Calu3 (cell line): ENCODE measurements at regions not wholly inside any gene's neighbourhood (a gene's known extent, or its start where the extent isn't known, plus 50 kb on each side); places are given as distances from the start of the nearest gene placed in this dataset.

Experiments
- BruUV-seq: library from RNA; stranded (reverse); fragments of 400-500 nt; replicated peaks from 2 replicates; lab custom pipeline; 2021; lab: Mats Ljungman, UMichigan
- CTCF ChIA-PET: fragments of 300-600 bp; sonication (Branson Sonifier 250); formaldehyde crosslinking; loops from one replicate; lab custom pipeline; 2022; ENCODE audit warnings: antibody characterized with exemption; lab: Charles Lee
- DNase-seq: peaks from one replicate; pipeline ENCODE4 v3.0.0; 2022
- H3K27ac Mint-ChIP-seq: one replicate; pipeline ENCODE4 v1.8.0; 2022; ENCODE audit warnings: mixed read lengths; ENCODE audit not compliant: unreplicated experiment
- H3K27me3 Mint-ChIP-seq: one replicate; pipeline ENCODE4 v1.8.0; 2022; ENCODE audit warnings: mixed read lengths; ENCODE audit not compliant: unreplicated experiment
- H3K36me3 Mint-ChIP-seq: one replicate; pipeline ENCODE4 v1.8.0; 2022; ENCODE audit warnings: mild to moderate bottlenecking, moderate library complexity, mixed read lengths; ENCODE audit not compliant: insufficient read depth, unreplicated experiment
- H3K4me1 Mint-ChIP-seq: one replicate; pipeline ENCODE4 v1.8.0; 2022; ENCODE audit warnings: mild to moderate bottlenecking, low read depth, mixed read lengths; ENCODE audit not compliant: unreplicated experiment
- H3K4me3 Mint-ChIP-seq: one replicate; pipeline ENCODE4 v1.8.0; 2022; ENCODE audit warnings: mild to moderate bottlenecking, low read depth, moderate library complexity, mixed read lengths; ENCODE audit not compliant: unreplicated experiment
- H3K9me3 Mint-ChIP-seq: one replicate; pipeline ENCODE4 v1.8.0; 2022; ENCODE audit warnings: low read depth, mixed read lengths; ENCODE audit not compliant: unreplicated experiment
- intact Hi-C: fragments of 100-400 bp; cut with micrococcal nuclease; formaldehyde crosslinking; loops from one replicate; pipeline ENCODE4 v1.10.0; 2022; ENCODE audit not compliant: unreplicated experiment
- TF ChIP-seq, protein P1 (sequence below): fragments of 200-600 bp; IDR thresholded peaks from one replicate; pipeline ENCODE4 v1.8.0; 2022; ENCODE audit warnings: antibody characterized with exemption; ENCODE audit not compliant: unreplicated experiment

GRCh38 chr18:4870177-4870773 is 326.8 kb downstream of the AKAIN1 start:
- peaks cover 24% of the 10 kb centered on the region for H3K9me3 Mint-ChIP-seq
- no TSS peak for BruUV-seq
- H3K27ac Mint-ChIP-seq = peak overlapping the region; percentile 49
- H3K27me3 Mint-ChIP-seq = no peaks in the 10 kb centered on the region
- peaks cover 4% of the 10 kb centered on the region for H3K36me3 Mint-ChIP-seq
- CTCF ChIA-PET = no interaction called here
- no peaks in the 10 kb centered on the region for H3K4me1 Mint-ChIP-seq
- TF ChIP-seq, protein P1, sequence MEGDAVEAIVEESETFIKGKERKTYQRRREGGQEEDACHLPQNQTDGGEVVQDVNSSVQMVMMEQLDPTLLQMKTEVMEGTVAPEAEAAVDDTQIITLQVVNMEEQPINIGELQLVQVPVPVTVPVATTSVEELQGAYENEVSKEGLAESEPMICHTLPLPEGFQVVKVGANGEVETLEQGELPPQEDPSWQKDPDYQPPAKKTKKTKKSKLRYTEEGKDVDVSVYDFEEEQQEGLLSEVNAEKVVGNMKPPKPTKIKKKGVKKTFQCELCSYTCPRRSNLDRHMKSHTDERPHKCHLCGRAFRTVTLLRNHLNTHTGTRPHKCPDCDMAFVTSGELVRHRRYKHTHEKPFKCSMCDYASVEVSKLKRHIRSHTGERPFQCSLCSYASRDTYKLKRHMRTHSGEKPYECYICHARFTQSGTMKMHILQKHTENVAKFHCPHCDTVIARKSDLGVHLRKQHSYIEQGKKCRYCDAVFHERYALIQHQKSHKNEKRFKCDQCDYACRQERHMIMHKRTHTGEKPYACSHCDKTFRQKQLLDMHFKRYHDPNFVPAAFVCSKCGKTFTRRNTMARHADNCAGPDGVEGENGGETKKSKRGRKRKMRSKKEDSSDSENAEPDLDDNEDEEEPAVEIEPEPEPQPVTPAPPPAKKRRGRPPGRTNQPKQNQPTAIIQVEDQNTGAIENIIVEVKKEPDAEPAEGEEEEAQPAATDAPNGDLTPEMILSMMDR = no peak
- no peak overlapping the region for H3K4me3 Mint-ChIP-seq
- intact Hi-C loops = no loop called here
- DNase-seq = no peak

DNA sequence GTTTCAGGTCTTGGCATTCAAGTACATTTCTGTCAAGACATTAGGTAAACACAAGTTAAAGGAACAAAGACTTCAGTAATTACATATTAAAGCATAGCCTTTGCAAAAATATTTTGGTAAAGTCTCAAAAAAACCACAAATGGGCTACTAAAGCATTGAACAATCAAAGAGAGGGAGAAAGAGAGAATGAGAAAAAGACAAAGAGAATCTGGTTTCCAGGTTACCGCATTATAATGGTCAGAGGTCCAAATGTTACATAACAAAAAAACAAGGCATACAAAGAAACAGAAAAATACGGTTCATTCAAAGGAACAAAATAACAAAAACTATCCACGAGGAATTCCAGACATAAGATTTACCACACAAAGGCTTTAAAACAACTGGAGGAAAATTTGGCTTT is 327.9 kb downstream of the AKAIN1 start:
- Mint-ChIP-seq H3K36me3 (peaks cover 4% of the 10 kb centered on the region), H3K27ac (no peak overlapping the region), H3K27me3 (no peaks in the 10 kb centered on the region), H3K4me1 (no peaks in the 10 kb centered on the region), H3K9me3 (peaks cover 20% of the 10 kb centered on the region), H3K4me3 (no peak overlapping the region)
- no TSS peak for BruUV-seq
- intact Hi-C loops = no loop called here
- CTCF ChIA-PET = no interaction called here
- DNase-seq = no peak
- TF ChIP-seq, protein P1 = no peak

GRCh38 chr18:4858379-4859127 is 338.5 kb downstream of the AKAIN1 start:
- TF ChIP-seq, protein P1 = no peak
- BruUV-seq = no TSS peak
- Mint-ChIP-seq H3K9me3 (peaks cover 5% of the 10 kb centered on the region), H3K27ac (no peak overlapping the region), H3K4me3 (no peak overlapping the region), H3K27me3 (no peaks in the 10 kb centered on the region), H3K4me1 (no peaks in the 10 kb centered on the region), H3K36me3 (no peaks in the 10 kb centered on the region)
- intact Hi-C loops = no loop called here
- CTCF ChIA-PET = interaction anchor here (0.6 kb wide), 1 partner anchor 258 kb away, joined by 3 read pairs; no protein-coding TSS in a partner anchor
- no peak for DNase-seq

- CTCF ChIA-PET = no interaction called here
Measured at GRCh38 chr18:4854671-4855070, 342.4 kb downstream of the AKAIN1 start.

More at GRCh38 chr18:4854671-4855070, 342.4 kb downstream of the AKAIN1 start:
- BruUV-seq = no TSS peak
- Mint-ChIP-seq H3K9me3 (peaks cover 5% of the 10 kb centered on the region), H3K36me3 (no peaks in the 10 kb centered on the region), H3K4me3 (no peak overlapping the region), H3K27me3 (no peaks in the 10 kb centered on the region), H3K27ac (no peak overlapping the region), H3K4me1 (no peaks in the 10 kb centered on the region)
- intact Hi-C loops = no loop called here
- no peak for DNase-seq
- TF ChIP-seq, protein P1 = no peak
